H1 (cell line): ENCODE measurements at regions not wholly inside any gene's neighbourhood (a gene's known extent, or its start where the extent isn't known, plus 50 kb on each side); places are given as distances from the start of the nearest gene placed in this dataset.
A peak's percentile ranks its signal among the peaks of the same experiment; 100 is the strongest.

Experiments
- CTCF ChIA-PET: fragments of 300-600 bp; sonication (Branson Sonifier 250); formaldehyde crosslinking; loops from one replicate; lab custom pipeline; 2021; ENCODE audit not compliant: partially characterized antibody; lab: Charles Lee
- POLR2A ChIA-PET: fragments of 300-600 bp; sonication (Branson Sonifier 250); formaldehyde crosslinking; loops from one replicate; lab custom pipeline; 2021; ENCODE audit warnings: inconsistent platforms; ENCODE audit not compliant: partially characterized antibody; lab: Charles Lee
- DNase-seq, 2 experiments: peaks; one replicate each; pipeline versions ENCODE4 v3.0.0 to v3.0.0-alpha.2; 2010 to 2022; ENCODE audit warnings: low spot score in 2 of 2, low read depth in 1 of 2, mixed read lengths in 1 of 2
- FAIRE-seq: peaks from 2 replicates; lab custom pipeline; 2011; peaks lifted over from hg19 to GRCh38; lab: Jason Lieb, UNC
- H2AFZ ChIP-seq: 2 replicates; pipeline ENCODE4 v1.8.1; 2012; ENCODE audit warnings: low read length, inconsistent platforms
- H2AK5ac ChIP-seq: 2 replicates; pipeline ENCODE4 v1.6.1; 2013; ENCODE audit warnings: low read depth, low read length
- H2BK120ac ChIP-seq: replicated peaks from 2 replicates; pipeline ENCODE3; 2013; ENCODE audit warnings: low read depth, low read length, inconsistent platforms
- H2BK12ac ChIP-seq: 2 replicates; pipeline ENCODE4 v1.6.1; 2013; ENCODE audit warnings: low read depth, low read length
- H2BK15ac ChIP-seq: 2 replicates; pipeline ENCODE4 v1.6.1; 2013; ENCODE audit warnings: low read length
- H2BK20ac ChIP-seq: 2 replicates; pipeline ENCODE4 v1.6.1; 2013; ENCODE audit warnings: low read length
- H2BK5ac ChIP-seq: 2 replicates; pipeline ENCODE4 v1.6.1; 2013; ENCODE audit warnings: low read depth, low read length
- H3K14ac ChIP-seq: 2 replicates; pipeline ENCODE4 v1.6.1; 2013; ENCODE audit warnings: inconsistent platforms; ENCODE audit not compliant: insufficient read length
- H3K18ac ChIP-seq: 2 replicates; pipeline ENCODE4 v1.6.1; 2013; ENCODE audit warnings: low read length; ENCODE audit errors: extremely low read depth
- H3K23ac ChIP-seq: 2 replicates; pipeline ENCODE4 v1.6.1; 2013; ENCODE audit warnings: inconsistent platforms; ENCODE audit not compliant: insufficient read length
- H3K23me2 ChIP-seq: 2 replicates; pipeline ENCODE4 v1.6.1; 2013; ENCODE audit warnings: low read depth, low read length
- H3K27ac ChIP-seq: 2 replicates; pipeline ENCODE4 v1.6.1; 2011; ENCODE audit warnings: low read depth, low read length, inconsistent platforms
- H3K27me3 ChIP-seq, 4 experiments: replicated peaks in 1 of 4; 1 replicate in 1 of 4; 2 replicates in 3 of 4; pipeline versions ENCODE4 v1.6.1 to v1.8.1; 2011 to 2013; ENCODE audit warnings: low read length in 3 of 4, mild to moderate bottlenecking in 3 of 4, inconsistent platforms in 2 of 4, mixed read lengths in 2 of 4, moderate library complexity in 1 of 4; ENCODE audit not compliant: control insufficient read depth in 3 of 4, insufficient read depth in 3 of 4; ENCODE audit errors: extremely low read depth in 1 of 4
- H3K36me3 ChIP-seq, 4 experiments: 2 replicates each; pipeline versions ENCODE4 v1.6.1 to v1.8.1; 2011 to 2013; ENCODE audit warnings: mild to moderate bottlenecking in 4 of 4, low read length in 3 of 4, moderate library complexity in 2 of 4, control low read depth in 1 of 4, inconsistent platforms in 1 of 4; ENCODE audit not compliant: insufficient read depth in 4 of 4, control insufficient read depth in 2 of 4
- H3K4ac ChIP-seq: replicated peaks from 2 replicates; pipeline ENCODE3; 2013; ENCODE audit warnings: low read length, low read depth, mixed read lengths, inconsistent platforms; ENCODE audit not compliant: insufficient read length
- H3K4me1 ChIP-seq, 4 experiments: replicated peaks in 1 of 4; 1 replicate in 1 of 4; 2 replicates in 3 of 4; pipeline versions ENCODE4 v1.6.1 to v1.8.1; 2011 to 2013; ENCODE audit warnings: low read length in 3 of 4, inconsistent platforms in 2 of 4, mixed read lengths in 1 of 4; ENCODE audit not compliant: insufficient read depth in 4 of 4, control insufficient read depth in 3 of 4
- H3K4me2 ChIP-seq, 2 experiments: 2 replicates each; pipeline versions ENCODE4 v1.6.1 to v1.8.1; 2011 to 2013; ENCODE audit warnings: low read depth in 2 of 2, low read length in 2 of 2, control low read depth in 1 of 2, inconsistent platforms in 1 of 2, mild to moderate bottlenecking in 1 of 2; ENCODE audit not compliant: insufficient read depth in 1 of 2
- H3K4me3 ChIP-seq, 4 experiments: fragments of 200-600, 300-600 bp in 1 of 4; sonication (generic), shearing (Covaris generic), sonication (Bioruptor Twin) in 1 of 4; 2 replicates each; pipeline versions ENCODE4 v1.5.1 to v1.8.1; 2011 to 2016; ENCODE audit warnings: low read length in 4 of 4, low read depth in 3 of 4, control low read depth in 2 of 4, inconsistent platforms in 2 of 4, mild to moderate bottlenecking in 2 of 4, mixed read lengths in 1 of 4, moderate library complexity in 1 of 4; ENCODE audit not compliant: insufficient read depth in 2 of 4; ENCODE audit errors: extremely low read depth in 1 of 4
- H3K56ac ChIP-seq: replicated peaks from 2 replicates; pipeline ENCODE3; 2013; ENCODE audit warnings: low read depth, mild to moderate bottlenecking, mixed read lengths, low read length, inconsistent platforms; ENCODE audit not compliant: insufficient read length
- H3K79me1 ChIP-seq: 2 replicates; pipeline ENCODE4 v1.6.1; 2013; ENCODE audit warnings: low read depth, low read length, control low read depth
- H3K79me2 ChIP-seq, 2 experiments: 2 replicates each; pipeline versions ENCODE4 v1.6.1 to v1.8.1; 2012 to 2013; ENCODE audit warnings: low read length in 2 of 2, mild to moderate bottlenecking in 2 of 2, inconsistent platforms in 1 of 2; ENCODE audit not compliant: insufficient read depth in 2 of 2, control insufficient read depth in 1 of 2
- H3K9ac ChIP-seq, 4 experiments: replicated peaks in 1 of 4; 1 replicate in 1 of 4; 2 replicates in 3 of 4; pipeline versions ENCODE4 v1.6.1 to v1.8.1; 2011 to 2013; ENCODE audit warnings: low read depth in 3 of 4, low read length in 3 of 4, control low read depth in 2 of 4, mild to moderate bottlenecking in 2 of 4, moderate library complexity in 2 of 4, inconsistent platforms in 1 of 4; ENCODE audit errors: extremely low read depth in 1 of 4
- H3K9me3 ChIP-seq, 2 experiments: 2 replicates each; pipeline versions ENCODE4 v1.6.1 to v1.8.1; 2012 to 2013; ENCODE audit warnings: mild to moderate bottlenecking in 2 of 2, moderate library complexity in 2 of 2, control low read depth in 1 of 2, inconsistent platforms in 1 of 2, low read depth in 1 of 2, low read length in 1 of 2, mixed read lengths in 1 of 2; ENCODE audit not compliant: insufficient read depth in 2 of 2
- H4K20me1 ChIP-seq, 2 experiments: replicated peaks in 1 of 2; 2 replicates each; pipeline versions ENCODE3 to v1.8.1; 2011 to 2013; ENCODE audit warnings: inconsistent platforms in 2 of 2, low read length in 2 of 2, mild to moderate bottlenecking in 1 of 2; ENCODE audit not compliant: insufficient read depth in 2 of 2, control insufficient read depth in 1 of 2
- H4K5ac ChIP-seq: 2 replicates; pipeline ENCODE4 v1.6.1; 2013; ENCODE audit warnings: low read length, low read depth, mixed read lengths, inconsistent platforms; ENCODE audit not compliant: insufficient read length
- H4K8ac ChIP-seq: 2 replicates; pipeline ENCODE4 v1.8.0; 2013; ENCODE audit warnings: mild to moderate bottlenecking, moderate library complexity, low read length, inconsistent platforms; ENCODE audit not compliant: insufficient read depth; ENCODE audit errors: extremely low read depth
- H4K91ac ChIP-seq: replicated peaks from 2 replicates; pipeline ENCODE3; 2013; ENCODE audit warnings: low read length, mixed read lengths, inconsistent platforms; ENCODE audit not compliant: insufficient read length
- CBX5 ChIP-seq: fragments of 300-800, 300-1000 bp; sonication (generic); IDR thresholded peaks from 2 replicates; pipeline ENCODE4 v1.7.1; 2016; ENCODE audit warnings: antibody characterized with exemption, low read length, low read depth
- RBBP5 ChIP-seq: IDR thresholded peaks from 2 replicates; pipeline ENCODE4 v1.7.1; 2012; ENCODE audit warnings: low read depth, mild to moderate bottlenecking, inconsistent platforms, low read length, moderate library complexity, borderline replicate concordance
- RXRA ChIP-seq: IDR thresholded peaks from 2 replicates; pipeline ENCODE4 v1.6.1; 2011; ENCODE audit warnings: low read depth, mild to moderate bottlenecking, low read length, moderate library complexity; ENCODE audit not compliant: insufficient read depth
- SRF ChIP-seq: IDR thresholded peaks from 2 replicates; pipeline ENCODE4 v1.6.1; 2011; ENCODE audit warnings: mild to moderate bottlenecking, low read depth, low read length, moderate library complexity
- WGBS, 2 experiments: shearing (Covaris generic) in 1 of 2; methylation state at CpG; one replicate each; pipeline versions ENCODE4 v1.1.6 to v1.1.7; 2013 to 2015; ENCODE audit warnings: low lambda C conversion rate in 2 of 2, mixed read lengths in 2 of 2, inconsistent platforms in 1 of 2, low coverage in 1 of 2, missing lambda C conversion rate in 1 of 2; ENCODE audit not compliant: insufficient replicate concordance in 2 of 2, insufficient coverage in 1 of 2, insufficient read length in 1 of 2; ENCODE audit errors: extremely low coverage in 1 of 2, missing lambda C conversion rate in 1 of 2; 5-methylcytosine and 5-hydroxymethylcytosine counted together

DNA sequence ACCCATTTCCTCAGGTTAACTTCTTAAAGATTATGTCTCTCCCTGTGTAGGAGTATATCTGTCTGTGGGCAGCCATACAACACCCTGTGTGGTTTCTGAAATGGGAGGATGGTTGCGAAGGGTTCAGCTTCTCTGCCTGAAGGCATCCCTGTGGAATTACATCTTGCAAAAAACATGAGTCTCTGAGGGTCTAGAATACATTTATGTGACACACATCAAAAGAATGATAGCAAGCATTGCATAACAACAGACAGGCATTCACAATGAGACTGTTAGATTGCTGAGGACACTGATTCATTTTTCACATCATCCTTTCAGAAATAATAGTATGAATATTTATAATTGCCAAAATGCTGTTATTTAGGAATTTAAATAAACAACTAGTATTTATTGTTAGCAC lies 670.9 kb downstream of the HTR1B start:
- Histone ChIP-seq H2BK20ac (no peak overlapping the region), H3K4me3 (no peak overlapping the region), H4K91ac (no peak overlapping the region), H3K23ac (no peak overlapping the region), H3K56ac (no peak overlapping the region), H2AK5ac (no peak overlapping the region), H3K9ac (no peak overlapping the region), H3K79me1 (no peaks in the 10 kb centered on the region), H3K36me3 (no peaks in the 10 kb centered on the region), H3K9me3 (0 out of 4 replicates have a peak, but pooled peaks cover 3% of the 10 kb centered on the region in 2 experiments), H3K4ac (no peak overlapping the region), H2BK12ac (no peak overlapping the region), H4K5ac (no peak overlapping the region), H3K18ac (no peak overlapping the region), H2BK5ac (no peak overlapping the region), H4K8ac (no peak overlapping the region), H2BK120ac (no peak overlapping the region), H3K27me3 (no peaks in the 10 kb centered on the region), H3K4me1 (no peaks in the 10 kb centered on the region), H3K23me2 (no peaks in the 10 kb centered on the region), H2AFZ (no peak overlapping the region), H3K14ac (no peak overlapping the region), H2BK15ac (no peak overlapping the region), H3K79me2 (no peaks in the 10 kb centered on the region), H4K20me1 (no peaks in the 10 kb centered on the region), H3K4me2 (no peak overlapping the region), H3K27ac (no peak overlapping the region)
- TF ChIP-seq RBBP5 = no peak
- no peak for TF ChIP-seq RXRA
- no peak for TF ChIP-seq CBX5
- no peak for TF ChIP-seq SRF
- peak; percentile 13 for FAIRE-seq
- 78% methylated on average over 1 of the region's 1 CpG; no CpG with 5 or more reads in 1 of the 2 experiments for WGBS, 2 experiments
- ChIA-PET CTCF (no interaction called here), POLR2A (no interaction called here)
- no peak for DNase-seq
